GM13976 (cell line): ENCODE measurements at regions not wholly inside any gene's neighbourhood (a gene's known extent, or its start where the extent isn't known, plus 50 kb on each side); places are given as distances from the start of the nearest gene placed in this dataset.

Experiments
- DNase-seq: peaks from one replicate; pipeline ENCODE4 v3.0.0; 2012; ENCODE audit warnings: low spot score
- CTCF ChIP-seq: IDR thresholded peaks from 2 replicates; pipeline ENCODE4 v1.5.1; 2012; ENCODE audit warnings: borderline replicate concordance, mild to moderate bottlenecking; ENCODE audit not compliant: insufficient read depth; ENCODE audit errors: extremely low read depth, missing control alignments, control extremely low read depth
- in situ Hi-C: fragments of 300-500 bp; cut with MboI; formaldehyde crosslinking; loops from one replicate; pipeline ENCODE4 v1.12.0; 2022; ENCODE audit warnings: low sequenced_read_pairs, mixed read lengths, inconsistent platforms; ENCODE audit not compliant: unreplicated experiment

GRCh38 chr5:60517094-60517694 lies 182.8 kb downstream of the DEPDC1B start:
- in situ Hi-C loops = no loop called here
- no peak for TF ChIP-seq CTCF
- no peak for DNase-seq

- no peak for DNase-seq
- no peak for TF ChIP-seq CTCF
- in situ Hi-C loops = no loop called here
These were observed 183.3 kb downstream of the DEPDC1B start for GRCh38 chr5:60516688-60517087.

GRCh38 chr5:60514152-60514551 lies 185.8 kb downstream of the DEPDC1B start:
- no peak for TF ChIP-seq CTCF
- in situ Hi-C loops = no loop called here
- DNase-seq = no peak

GRCh38 chr5:60512117-60512516 lies 187.8 kb downstream of the DEPDC1B start:
- DNase-seq = no peak
- in situ Hi-C loops = no loop called here

GRCh38 chr5:60510663-60511062 lies 189.3 kb downstream of the DEPDC1B start:
- no peak for TF ChIP-seq CTCF
- no peak for DNase-seq
- in situ Hi-C loops = no loop called here

More at GRCh38 chr5:60512117-60512516, 187.8 kb downstream of the DEPDC1B start:
- TF ChIP-seq CTCF = no peak

GRCh38 chr5:60510049-60510448 lies 189.9 kb downstream of the DEPDC1B start:
- in situ Hi-C loops = no loop called here
- no peak for TF ChIP-seq CTCF

More at GRCh38 chr5:60510049-60510448, 189.9 kb downstream of the DEPDC1B start:
- no peak for DNase-seq
